Dendritic cell treated with granulocyte-macrophage colony-stimulating factor and Interleukin-4, amounts not matched to agents 40 ng/mL and 50 ng/mL, for 4 days (primary cell): ENCODE measurements at regions not wholly inside any gene's neighbourhood (a gene's known extent, or its start where the extent isn't known, plus 50 kb on each side); places are given as distances from the start of the nearest gene placed in this dataset.
"Not testable (repeated sequence)": the region's sequence is repeated elsewhere in the genome, so short reads cannot be mapped to it uniquely, and the experiment has no call there.

Experiments
- H3K27ac Mint-ChIP-seq: one replicate; pipeline ENCODE4 v1.8.0; 2022; ENCODE audit warnings: mild to moderate bottlenecking, mixed read lengths
- H3K27me3 Mint-ChIP-seq: one replicate; pipeline ENCODE4 v1.8.0; 2022; ENCODE audit warnings: mild to moderate bottlenecking, mixed read lengths
- H3K36me3 Mint-ChIP-seq: one replicate; pipeline ENCODE4 v1.8.0; 2022; ENCODE audit warnings: low read depth, mixed read lengths
- H3K4me1 Mint-ChIP-seq: one replicate; pipeline ENCODE4 v1.8.0; 2022; ENCODE audit warnings: low read depth, mixed read lengths
- H3K4me3 Mint-ChIP-seq: one replicate; pipeline ENCODE4 v1.8.0; 2022; ENCODE audit warnings: mild to moderate bottlenecking, moderate library complexity, mixed read lengths
- H3K9me3 Mint-ChIP-seq: one replicate; pipeline ENCODE4 v1.8.0; 2022; ENCODE audit warnings: mixed read lengths
- intact Hi-C: fragments of 100-400 bp; cut with micrococcal nuclease; formaldehyde crosslinking; loops from one replicate; pipeline ENCODE4 v1.15.0; 2022

DNA sequence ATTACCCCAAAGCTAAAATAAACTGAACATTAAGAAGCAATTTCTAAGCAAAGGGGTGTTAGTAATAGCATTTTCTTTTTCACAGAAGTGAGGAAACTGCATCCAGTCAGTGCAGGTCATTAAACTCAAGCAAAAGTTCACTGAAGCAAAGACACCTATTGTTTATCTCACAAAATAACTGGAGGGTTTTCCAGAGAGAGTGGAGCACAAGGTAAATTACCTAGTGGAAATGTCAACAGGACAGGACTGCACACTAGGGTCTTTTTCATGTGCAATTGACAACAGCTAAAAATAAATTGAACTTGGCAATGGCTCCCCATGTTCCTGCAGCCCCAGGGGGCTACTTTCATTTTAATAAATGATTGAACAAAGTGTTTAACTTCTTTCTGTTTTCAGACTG lies 742.0 kb downstream of the GALC start:
- Mint-ChIP-seq H3K9me3 (peaks cover 21% of the 10 kb centered on the region), H3K27ac (no peak overlapping the region), H3K4me1 (no peaks in the 10 kb centered on the region), H3K27me3 (no peaks in the 10 kb centered on the region), H3K4me3 (no peak overlapping the region), H3K36me3 (no peaks in the 10 kb centered on the region)
- intact Hi-C loops, result no loop called here

DNA sequence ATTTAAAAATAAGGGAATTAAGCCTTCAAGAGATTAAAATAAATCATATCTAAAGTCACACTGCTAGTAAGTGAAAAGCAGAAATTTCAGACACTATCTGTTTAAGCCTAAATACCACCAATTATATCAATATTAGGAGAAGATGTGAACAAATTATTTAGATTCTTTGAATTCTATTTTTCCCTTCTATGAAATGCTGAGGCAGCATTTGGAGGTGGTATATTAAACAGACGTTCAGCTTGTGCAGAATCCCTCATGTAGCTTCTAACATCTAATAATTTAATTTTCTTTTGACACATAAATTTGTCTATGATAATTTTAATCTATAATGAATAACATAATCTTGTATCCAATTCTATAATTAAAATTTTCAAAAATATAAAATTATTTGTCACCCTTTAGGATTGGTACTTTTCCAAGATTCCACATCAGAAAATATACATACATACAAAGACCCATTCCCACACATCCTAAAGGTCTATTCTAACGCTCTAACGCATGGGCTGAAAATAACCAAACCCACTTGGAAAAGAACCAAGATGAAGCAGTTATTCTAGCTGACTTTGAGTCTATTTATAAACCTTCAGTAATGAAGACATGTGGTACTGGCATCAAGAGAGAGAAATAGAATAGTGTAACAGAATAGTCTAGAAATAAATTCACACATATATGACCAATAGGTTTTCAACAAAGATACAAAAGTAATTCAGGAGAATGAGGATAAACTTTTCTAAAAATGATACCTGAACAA lies 751.8 kb downstream of the GALC start:
- H3K4me1 Mint-ChIP-seq, result no peaks in the 10 kb centered on the region
- no peak overlapping the region for H3K27ac Mint-ChIP-seq
- intact Hi-C loops, result no loop called here
- no peaks in the 10 kb centered on the region for H3K27me3 Mint-ChIP-seq
- no peaks in the 10 kb centered on the region for H3K36me3 Mint-ChIP-seq
- H3K9me3 Mint-ChIP-seq, result peaks cover 44% of the 10 kb centered on the region
- H3K4me3 Mint-ChIP-seq, result no peak overlapping the region

DNA sequence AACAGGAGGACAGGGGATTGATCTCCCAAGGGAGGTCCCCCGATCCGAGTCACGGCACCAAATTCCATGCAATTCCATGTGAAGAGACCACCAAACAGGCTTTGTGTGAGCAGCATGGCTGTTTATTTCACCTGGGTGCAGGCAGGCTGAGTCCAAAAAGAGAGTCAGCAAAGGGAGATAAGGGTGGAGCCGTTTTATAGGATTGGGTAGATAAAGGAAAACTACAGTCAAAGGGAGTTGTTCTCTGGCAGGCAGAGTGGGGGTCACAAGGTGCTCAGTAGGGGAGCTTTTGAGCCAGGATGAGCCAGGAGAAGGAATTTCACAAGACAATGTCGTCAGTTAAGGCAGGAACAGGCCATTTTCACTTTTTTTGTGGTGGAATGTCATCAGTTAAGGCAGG lies 752.7 kb downstream of the GALC start:
- H3K27me3 Mint-ChIP-seq, intact Hi-C loops, H3K4me1 Mint-ChIP-seq, H3K27ac Mint-ChIP-seq, H3K4me3 Mint-ChIP-seq, H3K36me3 Mint-ChIP-seq: not testable (repeated sequence)
- H3K9me3 Mint-ChIP-seq, result peaks cover 52% of the 10 kb centered on the region

DNA sequence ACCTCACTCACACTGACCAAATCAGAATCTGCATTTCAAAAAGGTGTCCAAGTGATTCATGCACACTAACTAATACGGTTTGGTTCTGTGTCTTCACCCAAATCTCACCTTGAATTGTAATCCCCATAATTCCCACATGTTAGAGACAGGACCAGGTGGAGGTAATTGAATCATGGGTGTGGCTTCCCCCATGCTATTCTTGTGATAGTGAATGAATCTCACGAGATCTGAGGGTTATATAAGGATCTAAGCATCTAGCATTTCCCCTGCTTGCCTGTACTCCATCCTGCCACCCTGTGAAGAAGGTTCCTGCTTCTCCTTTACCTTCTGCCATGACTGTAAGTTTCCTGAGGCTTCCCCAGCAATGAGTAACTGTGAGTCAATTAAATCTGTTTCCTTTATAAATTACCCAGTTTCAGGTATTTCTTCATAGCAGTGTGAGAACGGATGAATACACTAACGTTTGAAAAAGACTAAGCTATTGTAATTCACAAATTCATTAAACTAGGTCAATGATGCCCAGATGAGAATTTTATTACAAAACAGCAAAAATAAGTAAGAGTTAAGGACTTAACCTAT lies 759.1 kb downstream of the GALC start:
- H3K36me3 Mint-ChIP-seq, result no peaks in the 10 kb centered on the region
- peaks cover 82% of the 10 kb centered on the region for H3K9me3 Mint-ChIP-seq

DNA sequence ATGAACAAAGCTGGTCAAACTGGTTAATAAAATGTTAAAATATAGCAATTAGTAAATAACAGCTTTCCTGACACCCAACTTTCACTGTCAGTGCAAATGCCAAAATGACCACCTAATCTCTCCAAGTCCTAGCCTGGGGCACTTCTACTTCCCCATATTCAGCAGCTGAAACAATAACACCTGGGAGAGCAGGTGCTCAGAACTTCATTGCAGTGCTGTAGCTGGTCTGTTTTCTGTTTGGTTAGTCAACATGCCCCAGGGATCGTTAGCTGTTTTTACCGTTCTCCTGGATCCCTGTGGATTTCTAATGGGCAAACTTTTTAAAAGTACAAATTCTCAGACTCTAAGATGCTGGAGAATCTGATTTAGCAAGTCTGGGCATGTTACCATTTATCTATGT lies 759.7 kb downstream of the GALC start:
- intact Hi-C loops, result no loop called here

More for the DNA sequence above, 759.1 kb downstream of the GALC start:
- Mint-ChIP-seq H3K27ac (no peak overlapping the region), H3K4me1 (no peaks in the 10 kb centered on the region), H3K4me3 (no peak overlapping the region), H3K27me3 (no peaks in the 10 kb centered on the region)
- intact Hi-C loops, result no loop called here

DNA sequence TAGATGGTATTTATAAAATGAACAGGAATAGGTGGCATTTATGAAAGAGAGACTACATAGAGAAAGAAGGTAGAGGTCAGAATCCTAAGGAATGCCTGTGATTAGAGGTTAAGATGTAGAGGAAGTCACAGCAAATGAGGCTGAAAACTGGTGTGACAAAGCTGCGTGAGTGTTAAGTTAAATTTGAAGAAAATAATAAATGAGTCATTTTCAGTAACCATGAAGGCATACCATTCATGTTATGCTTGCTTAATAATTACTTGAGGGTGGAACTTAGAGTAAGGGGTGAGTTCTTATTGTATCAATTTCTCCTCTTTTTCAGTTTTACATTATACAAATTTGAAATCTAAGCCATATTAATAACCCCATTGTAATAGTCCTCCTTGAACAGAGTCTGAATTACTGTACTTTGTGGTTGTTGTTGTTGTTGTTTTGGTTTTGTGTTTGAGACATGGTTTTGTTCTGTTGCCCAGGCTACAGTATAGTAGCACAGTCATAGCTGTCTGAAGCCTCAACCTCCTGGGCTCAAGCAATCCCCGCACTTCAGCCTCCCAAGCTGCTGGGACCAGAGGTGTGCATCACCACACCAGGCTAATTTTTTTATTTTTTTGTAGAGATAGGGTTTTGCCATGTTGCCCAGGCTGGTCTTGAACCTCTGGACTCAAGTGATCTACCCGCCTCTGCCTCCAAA lies 761.5 kb downstream of the GALC start:
- peaks cover 78% of the 10 kb centered on the region for H3K9me3 Mint-ChIP-seq
- H3K4me3 Mint-ChIP-seq, result no peak overlapping the region
- no peak overlapping the region for H3K27ac Mint-ChIP-seq
- no peaks in the 10 kb centered on the region for H3K4me1 Mint-ChIP-seq
- intact Hi-C loops, result no loop called here
- no peaks in the 10 kb centered on the region for H3K36me3 Mint-ChIP-seq
- H3K27me3 Mint-ChIP-seq, result no peaks in the 10 kb centered on the region

More for the DNA sequence above, 759.7 kb downstream of the GALC start:
- Mint-ChIP-seq H3K4me1 (no peaks in the 10 kb centered on the region), H3K27me3 (no peaks in the 10 kb centered on the region), H3K27ac (no peak overlapping the region), H3K36me3 (no peaks in the 10 kb centered on the region), H3K9me3 (peaks cover 79% of the 10 kb centered on the region), H3K4me3 (no peak overlapping the region)

DNA sequence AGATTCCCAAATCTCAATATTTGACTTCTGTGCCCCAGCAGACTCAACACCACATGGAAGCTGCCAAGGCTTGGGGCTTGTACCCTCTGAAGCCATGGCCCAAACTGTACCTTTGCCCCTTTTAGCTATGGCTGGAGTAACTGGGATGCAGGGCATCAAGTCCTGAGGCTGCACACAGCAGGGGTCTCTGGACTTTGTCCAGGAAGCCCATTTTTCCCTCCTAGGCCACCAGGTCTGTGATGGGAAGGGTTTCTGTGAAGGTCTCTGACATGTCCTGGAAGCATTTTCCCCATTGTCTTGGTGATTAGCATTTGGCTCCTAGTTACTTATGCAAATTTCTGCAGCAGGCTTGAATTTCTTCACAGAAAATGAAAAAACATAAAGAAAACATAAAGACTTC lies 762.3 kb downstream of the GALC start:
- Mint-ChIP-seq H3K4me3 (no peak overlapping the region), H3K9me3 (peaks cover 71% of the 10 kb centered on the region), H3K27ac (no peak overlapping the region), H3K27me3 (no peaks in the 10 kb centered on the region), H3K36me3 (no peaks in the 10 kb centered on the region), H3K4me1 (no peaks in the 10 kb centered on the region)
- intact Hi-C loops, result no loop called here

DNA sequence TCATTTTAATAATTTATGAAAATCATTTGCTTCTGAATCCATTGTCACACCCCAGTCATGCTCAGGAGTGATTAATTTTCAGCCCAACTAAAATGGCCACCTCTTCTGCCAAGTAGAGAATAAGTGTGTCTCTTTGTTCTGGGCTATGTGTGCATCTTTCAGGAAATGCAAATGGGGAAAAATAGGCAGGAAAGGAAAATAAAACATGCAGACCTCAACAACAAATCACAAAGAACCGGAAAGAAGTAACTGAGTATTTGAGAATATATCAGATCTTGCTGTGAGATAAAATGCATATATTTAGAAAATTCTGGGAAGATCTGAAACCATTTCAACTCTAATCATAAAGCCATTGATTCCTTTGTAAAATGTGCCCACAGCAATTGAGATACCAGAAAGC lies 763.9 kb downstream of the GALC start:
- Mint-ChIP-seq H3K36me3 (no peaks in the 10 kb centered on the region), H3K4me1 (no peaks in the 10 kb centered on the region), H3K27me3 (no peaks in the 10 kb centered on the region), H3K4me3 (no peak overlapping the region), H3K9me3 (peaks cover 55% of the 10 kb centered on the region), H3K27ac (no peak overlapping the region)
- intact Hi-C loops, result no loop called here

DNA sequence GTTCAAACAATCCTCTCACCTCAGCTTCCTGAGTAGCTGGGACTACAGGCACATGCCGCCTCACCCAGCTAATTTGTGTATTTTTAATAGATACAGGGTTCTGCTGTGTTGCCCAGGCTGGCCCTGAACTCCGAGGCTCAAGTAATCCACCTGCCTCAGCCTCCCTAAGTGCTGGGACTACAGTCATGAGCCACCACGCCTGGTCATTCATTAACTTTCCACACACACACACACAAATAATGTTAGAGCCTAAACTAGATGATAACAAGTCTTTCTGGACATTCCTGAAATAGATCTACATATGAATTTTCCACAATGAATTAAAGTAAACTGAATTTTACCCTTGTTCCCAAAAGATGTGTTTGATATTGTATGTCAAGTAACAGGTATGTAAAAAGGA lies 776.0 kb downstream of the GALC start:
- H3K27ac Mint-ChIP-seq, result no peak overlapping the region
- peaks cover 30% of the 10 kb centered on the region for H3K9me3 Mint-ChIP-seq
- H3K36me3 Mint-ChIP-seq, result no peaks in the 10 kb centered on the region
- no peaks in the 10 kb centered on the region for H3K4me1 Mint-ChIP-seq
- no peaks in the 10 kb centered on the region for H3K27me3 Mint-ChIP-seq
- H3K4me3 Mint-ChIP-seq, result no peak overlapping the region
- intact Hi-C loops, result no loop called here

DNA sequence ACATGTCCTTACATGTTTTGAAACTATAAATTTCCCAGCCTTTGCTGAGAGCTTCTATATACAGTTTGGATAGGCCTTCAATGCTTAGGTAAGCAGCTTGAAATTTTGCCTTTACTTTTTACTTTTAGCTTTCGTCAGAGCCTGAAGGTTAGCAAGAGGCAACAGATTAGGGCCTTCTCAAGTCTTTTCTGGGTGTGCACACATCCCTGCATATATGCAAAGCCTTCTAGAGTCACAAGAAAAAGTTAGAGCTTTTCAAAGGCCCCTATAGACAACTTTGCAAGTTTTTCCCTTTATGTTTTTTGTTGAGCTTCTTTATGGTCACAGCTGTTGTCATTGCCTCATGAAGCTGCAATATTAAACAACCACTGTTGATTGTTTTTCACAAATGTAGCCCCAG lies 778.4 kb downstream of the GALC start:
- Mint-ChIP-seq H3K27me3 (no peaks in the 10 kb centered on the region), H3K4me3 (no peak overlapping the region), H3K36me3 (no peaks in the 10 kb centered on the region), H3K9me3 (peaks cover 30% of the 10 kb centered on the region), H3K27ac (no peak overlapping the region), H3K4me1 (no peaks in the 10 kb centered on the region)
- intact Hi-C loops, result no loop called here

DNA sequence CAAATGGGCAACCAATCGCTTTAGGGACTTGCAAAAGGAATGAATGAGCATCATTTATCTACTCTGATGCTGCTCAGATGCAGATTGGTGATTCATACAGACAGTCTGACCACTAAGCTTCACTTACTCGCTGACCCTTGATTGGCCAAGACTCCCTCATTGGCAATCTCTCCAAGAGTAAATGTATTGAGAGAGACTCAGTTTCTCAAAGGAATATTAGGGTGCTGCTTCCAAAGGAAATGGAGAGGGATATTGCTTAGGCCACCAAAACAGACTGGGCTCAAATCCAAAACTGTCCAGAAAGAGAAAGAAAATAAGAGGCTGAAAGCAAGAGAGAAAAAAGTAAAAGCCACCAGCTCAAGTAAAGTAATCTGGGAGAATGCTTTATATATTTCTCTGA lies 785.2 kb downstream of the GALC start:
- Mint-ChIP-seq H3K4me1 (no peaks in the 10 kb centered on the region), H3K27me3 (no peaks in the 10 kb centered on the region), H3K36me3 (no peaks in the 10 kb centered on the region), H3K27ac (no peak overlapping the region), H3K9me3 (peaks cover under 1% of the 10 kb centered on the region), H3K4me3 (no peak overlapping the region)
- intact Hi-C loops, result no loop called here

DNA sequence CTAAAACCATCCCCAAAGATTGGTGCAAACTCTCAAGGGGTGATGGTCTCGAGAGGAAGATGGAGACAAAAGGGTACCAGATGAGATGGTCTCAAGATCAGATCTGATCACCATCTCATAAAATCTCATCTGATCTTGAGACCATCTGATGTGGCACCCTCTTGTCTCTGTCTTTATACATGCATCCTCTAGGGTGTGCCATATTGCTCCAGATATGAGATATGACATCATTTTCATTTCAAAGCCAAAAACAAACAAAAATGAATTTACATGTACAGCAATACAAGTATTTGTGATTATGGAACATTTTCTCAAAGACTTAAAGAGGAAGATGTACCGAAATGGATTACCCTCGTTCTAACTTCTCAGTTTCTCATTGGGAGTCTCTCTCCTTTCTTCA lies 787.2 kb downstream of the GALC start:
- Mint-ChIP-seq H3K36me3 (no peaks in the 10 kb centered on the region), H3K27me3 (no peaks in the 10 kb centered on the region), H3K9me3 (no peaks in the 10 kb centered on the region), H3K4me1 (no peaks in the 10 kb centered on the region), H3K4me3 (no peak overlapping the region), H3K27ac (no peak overlapping the region)
- intact Hi-C loops, result no loop called here

DNA sequence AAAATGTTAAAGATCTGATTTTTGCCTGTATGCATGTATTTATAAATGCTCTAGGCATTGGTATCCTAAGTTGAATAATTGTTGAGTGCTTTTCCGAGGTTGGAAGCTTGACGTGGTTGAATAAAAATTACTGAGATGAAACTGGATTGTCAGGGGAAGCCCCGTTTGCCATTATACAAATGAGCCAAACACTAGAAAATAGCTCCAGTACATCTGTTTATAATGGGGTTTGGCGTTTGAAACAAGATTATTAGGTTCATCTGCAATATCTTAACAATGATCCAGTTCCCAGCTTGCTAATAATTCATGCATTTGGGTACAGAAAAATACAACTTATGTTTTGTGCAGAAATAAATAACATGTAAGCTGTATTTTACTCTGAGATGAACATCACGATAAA lies 789.6 kb downstream of the GALC start:
- intact Hi-C loops, result no loop called here
- H3K27ac Mint-ChIP-seq, result no peak overlapping the region
- H3K4me1 Mint-ChIP-seq, result no peaks in the 10 kb centered on the region
- H3K36me3 Mint-ChIP-seq, result no peaks in the 10 kb centered on the region
- no peak overlapping the region for H3K4me3 Mint-ChIP-seq
- H3K27me3 Mint-ChIP-seq, result no peaks in the 10 kb centered on the region
- H3K9me3 Mint-ChIP-seq, result no peaks in the 10 kb centered on the region

DNA sequence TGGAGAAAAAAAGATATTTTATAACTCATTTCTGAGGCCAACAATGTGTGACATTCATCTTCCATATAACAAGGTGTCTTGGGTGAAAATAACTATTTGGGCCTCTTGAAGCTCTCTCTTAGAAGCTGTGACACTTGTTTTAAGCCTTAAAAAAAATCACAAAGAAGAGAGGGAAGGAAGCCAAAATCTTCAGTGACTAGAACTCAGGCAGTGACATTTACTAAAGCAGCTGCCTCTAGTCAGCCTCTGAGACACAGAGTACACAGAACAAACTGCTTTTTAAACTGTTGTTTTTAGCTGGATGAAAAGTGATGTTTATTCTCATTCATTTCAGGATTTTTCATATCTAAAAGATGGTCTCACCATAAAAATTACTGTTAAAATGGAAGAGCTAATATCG lies 793.6 kb downstream of the GALC start:
- H3K4me1 Mint-ChIP-seq, result no peaks in the 10 kb centered on the region
- H3K36me3 Mint-ChIP-seq, result no peaks in the 10 kb centered on the region
- H3K27me3 Mint-ChIP-seq, result no peaks in the 10 kb centered on the region
- no peak overlapping the region for H3K4me3 Mint-ChIP-seq
- peaks cover 19% of the 10 kb centered on the region for H3K9me3 Mint-ChIP-seq
- intact Hi-C loops, result no loop called here
- no peak overlapping the region for H3K27ac Mint-ChIP-seq
